ES-I3 (cell line): ENCODE measurements at regions not wholly inside any gene's neighbourhood (a gene's known extent, or its start where the extent isn't known, plus 50 kb on each side); places are given as distances from the start of the nearest gene placed in this dataset.
"Not testable (repeated sequence)": the region's sequence is repeated elsewhere in the genome, so short reads cannot be mapped to it uniquely, and the experiment has no call there.

Experiments
- H3K36me3 ChIP-seq: 2 replicates; pipeline ENCODE4 v1.6.1; 2013; ENCODE audit warnings: mild to moderate bottlenecking, low read length, control low read depth, moderate library complexity; ENCODE audit not compliant: insufficient read depth
- H3K4me1 ChIP-seq: 2 replicates; pipeline ENCODE4 v1.6.1; 2013; ENCODE audit warnings: mild to moderate bottlenecking, control low read depth, low read length; ENCODE audit not compliant: insufficient read depth
- H3K9ac ChIP-seq: 2 replicates; pipeline ENCODE4 v1.6.1; 2013; ENCODE audit warnings: low read depth, mild to moderate bottlenecking, low read length, moderate library complexity
- H3K9me3 ChIP-seq: 2 replicates; pipeline ENCODE4 v1.6.1; 2013; ENCODE audit warnings: mild to moderate bottlenecking, low read length, moderate library complexity; ENCODE audit not compliant: control insufficient read depth, insufficient read depth

GRCh38 chr10:46645110-46645509, 66.2 kb downstream of the SYT15 start:
- H3K36me3 ChIP-seq, H3K9me3 ChIP-seq, H3K9ac ChIP-seq, H3K4me1 ChIP-seq: not testable (repeated sequence)

GRCh38 chr10:46646132-46646531, 67.2 kb downstream of the SYT15 start:
- not testable (repeated sequence) for H3K9ac ChIP-seq, H3K9me3 ChIP-seq, H3K36me3 ChIP-seq, H3K4me1 ChIP-seq

DNA sequence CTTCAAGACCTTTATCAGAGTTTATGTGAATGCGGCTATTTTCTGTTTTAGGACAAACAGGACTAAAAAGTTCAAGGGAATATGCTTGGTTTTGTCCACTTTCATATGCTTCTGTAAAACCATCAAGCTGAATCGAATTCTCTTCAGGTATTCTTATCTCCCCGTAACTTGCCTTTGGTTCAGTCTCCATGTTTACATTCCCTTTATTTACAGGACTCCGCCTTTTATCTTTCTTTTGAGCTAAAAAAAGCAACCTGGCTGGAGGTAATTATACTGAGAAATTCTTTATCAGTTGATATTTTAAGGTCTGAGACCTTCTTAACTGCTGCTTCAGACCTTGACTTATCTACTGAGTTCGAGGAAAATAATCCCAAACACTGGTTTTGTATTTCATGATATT, 72.0 kb downstream of the SYT15 start:
- H3K9ac ChIP-seq, H3K9me3 ChIP-seq, H3K36me3 ChIP-seq, H3K4me1 ChIP-seq: not testable (repeated sequence)

GRCh38 chr10:46657437-46657836, 78.5 kb downstream of the SYT15 start:
- not testable (repeated sequence) for H3K9me3 ChIP-seq, H3K36me3 ChIP-seq, H3K4me1 ChIP-seq, H3K9ac ChIP-seq

GRCh38 chr10:46660027-46660834, 81.3 kb downstream of the SYT15 start:
- not testable (repeated sequence) for H3K9me3 ChIP-seq, H3K9ac ChIP-seq, H3K36me3 ChIP-seq, H3K4me1 ChIP-seq

- H3K9ac ChIP-seq, H3K36me3 ChIP-seq, H3K4me1 ChIP-seq, H3K9me3 ChIP-seq: not testable (repeated sequence)
Observed at GRCh38 chr10:46660835-46661164, 81.9 kb downstream of the SYT15 start.

GRCh38 chr10:46665536-46665935, 86.6 kb downstream of the SYT15 start:
- H3K36me3 ChIP-seq, H3K9me3 ChIP-seq, H3K4me1 ChIP-seq, H3K9ac ChIP-seq: not testable (repeated sequence)

DNA sequence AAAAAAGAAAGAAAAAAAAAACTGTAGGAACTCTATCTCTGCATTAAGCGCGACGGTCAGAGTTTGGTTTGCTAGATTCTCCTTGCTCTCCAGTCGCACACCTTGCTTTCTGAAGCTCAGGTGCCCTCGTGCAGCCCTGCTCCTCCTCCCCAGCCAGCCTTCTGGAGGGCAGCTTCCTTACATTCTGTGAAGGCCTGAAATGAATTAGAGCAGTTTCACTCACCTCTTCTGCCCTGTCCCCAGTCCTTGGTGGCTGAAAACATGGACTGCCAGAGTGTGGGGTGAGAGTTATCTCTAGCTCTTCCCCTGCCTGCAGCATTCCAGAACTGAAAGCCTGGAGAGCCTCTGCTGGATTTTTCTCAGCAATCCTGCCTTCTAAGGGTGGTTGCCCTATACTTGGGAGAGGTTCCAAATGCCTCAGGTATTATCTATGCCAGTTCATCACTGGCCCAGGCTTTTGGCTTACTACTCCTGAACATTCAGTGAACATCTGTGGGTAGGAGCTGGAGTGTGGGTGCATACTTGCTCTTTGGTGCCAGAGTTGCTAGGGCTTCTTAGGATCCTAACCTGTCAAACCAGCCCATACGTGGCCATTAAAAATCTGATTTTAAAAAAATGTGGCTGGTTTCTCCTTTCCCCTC, 89.5 kb downstream of the SYT15 start:
- not testable (repeated sequence) for H3K9me3 ChIP-seq, H3K36me3 ChIP-seq, H3K4me1 ChIP-seq, H3K9ac ChIP-seq

DNA sequence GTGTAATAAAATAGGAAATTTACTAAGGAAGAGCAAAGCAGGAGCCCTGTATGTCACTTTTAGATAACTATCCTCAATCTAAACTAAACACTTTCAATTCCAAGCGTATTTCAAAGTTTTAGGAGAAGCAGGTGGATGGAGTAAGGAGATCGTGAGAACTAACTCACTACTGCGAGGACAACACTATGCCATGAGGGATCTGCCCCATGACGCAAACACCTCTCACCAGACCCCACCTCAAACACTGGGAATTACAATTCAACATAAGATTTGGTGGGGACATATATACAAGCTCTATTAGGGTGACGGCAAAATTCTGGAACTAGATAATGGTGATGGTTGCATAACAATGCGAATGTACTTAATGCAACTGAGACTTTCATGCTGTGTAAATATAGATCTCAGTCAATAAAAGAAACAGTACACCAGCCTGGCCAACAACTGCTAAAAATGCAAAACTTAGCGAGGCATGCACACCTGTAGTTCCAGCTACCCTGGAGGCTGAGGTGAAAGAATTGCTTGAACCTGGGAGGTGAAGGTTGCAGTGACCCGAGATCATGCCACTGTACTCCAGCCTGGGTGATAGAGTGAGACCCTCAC, 99.0 kb downstream of the SYT15 start:
- H3K9ac ChIP-seq, H3K9me3 ChIP-seq, H3K36me3 ChIP-seq, H3K4me1 ChIP-seq: not testable (repeated sequence)

GRCh38 chr10:46691397-46691796, 112.5 kb downstream of the SYT15 start:
- not testable (repeated sequence) for H3K4me1 ChIP-seq, H3K36me3 ChIP-seq, H3K9me3 ChIP-seq, H3K9ac ChIP-seq

- H3K9ac ChIP-seq, H3K9me3 ChIP-seq, H3K36me3 ChIP-seq, H3K4me1 ChIP-seq: not testable (repeated sequence)
Observed at GRCh38 chr10:46693218-46693617, 114.3 kb downstream of the SYT15 start.

DNA sequence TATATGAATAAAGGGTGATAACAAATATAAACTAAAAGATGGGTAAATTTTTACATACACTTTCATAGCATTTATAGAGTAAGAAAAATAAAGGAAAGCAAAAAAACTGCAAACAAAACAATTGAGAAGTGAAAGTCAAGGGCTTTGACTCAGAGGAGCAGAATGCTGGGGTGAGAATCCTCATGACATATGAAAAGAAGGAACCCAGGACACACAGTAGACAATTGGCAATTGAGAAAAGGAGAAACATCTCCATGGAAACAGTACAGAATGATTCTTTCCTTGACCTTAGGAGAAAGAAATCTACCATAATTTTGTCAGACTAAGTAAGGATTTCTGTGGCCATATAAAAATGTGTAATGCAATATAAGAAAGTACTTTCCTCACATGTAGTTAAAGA, 138.3 kb downstream of the SYT15 start:
- not testable (repeated sequence) for H3K4me1 ChIP-seq, H3K36me3 ChIP-seq, H3K9me3 ChIP-seq, H3K9ac ChIP-seq

DNA sequence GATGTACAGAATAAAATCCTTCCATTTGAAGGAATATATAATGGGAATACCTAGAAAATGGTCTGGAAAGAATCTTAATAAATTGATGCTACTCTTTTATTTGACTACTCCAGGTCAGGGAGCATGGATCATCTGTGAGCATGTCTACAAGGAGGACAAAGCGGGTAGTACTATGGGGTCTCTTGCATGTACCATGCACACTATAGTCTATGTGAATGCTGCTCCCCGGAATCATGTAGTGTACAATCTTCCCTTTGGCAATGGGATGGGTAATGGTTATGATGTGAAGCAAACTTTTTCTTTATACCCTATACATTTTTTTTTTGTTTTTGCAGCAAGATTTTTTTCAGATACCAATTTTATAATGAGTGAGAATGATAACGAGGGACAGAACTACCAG, 139.1 kb downstream of the SYT15 start:
- H3K36me3 ChIP-seq, H3K4me1 ChIP-seq, H3K9ac ChIP-seq, H3K9me3 ChIP-seq: not testable (repeated sequence)

GRCh38 chr10:46720386-46720785, 141.5 kb downstream of the SYT15 start:
- not testable (repeated sequence) for H3K9me3 ChIP-seq, H3K9ac ChIP-seq, H3K4me1 ChIP-seq, H3K36me3 ChIP-seq

DNA sequence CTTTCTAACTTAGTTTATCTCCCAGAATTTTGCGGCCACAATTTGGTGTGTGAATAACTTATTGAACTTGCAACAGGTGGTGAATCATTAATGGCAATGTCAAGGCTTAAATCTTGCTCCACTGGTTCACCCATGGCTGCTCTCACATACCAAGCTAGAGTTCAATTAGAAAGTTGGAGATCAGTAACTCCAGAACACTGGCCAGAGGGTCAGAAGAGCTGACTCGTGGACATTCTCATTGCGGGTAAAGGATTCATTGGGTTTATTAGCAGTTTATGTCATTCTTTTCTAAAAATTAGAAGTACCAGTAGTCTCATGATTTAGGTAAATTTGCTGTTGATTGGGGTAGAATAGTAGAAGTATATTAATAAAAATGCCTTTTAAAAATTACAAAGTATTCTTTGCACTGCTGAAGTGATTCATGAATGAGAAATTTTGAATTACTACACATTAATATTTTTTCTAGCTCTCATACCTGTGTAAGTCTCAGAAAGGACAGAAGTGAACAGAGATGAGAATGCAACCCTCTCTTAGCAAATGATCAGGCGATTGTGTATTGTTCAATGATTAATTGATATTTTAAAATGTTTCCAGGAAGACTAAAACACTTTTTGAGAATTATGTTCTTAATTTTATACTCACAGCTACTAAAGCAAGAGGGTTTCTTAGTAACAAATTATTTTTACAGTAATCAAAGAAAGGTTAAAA, 142.0 kb downstream of the SYT15 start:
- H3K36me3 ChIP-seq, H3K4me1 ChIP-seq, H3K9me3 ChIP-seq, H3K9ac ChIP-seq: not testable (repeated sequence)
